ENCODE measurements at regions not wholly inside any gene's neighbourhood (a gene's known extent, or its start where the extent isn't known, plus 50 kb on each side); places are given as distances from the start of the nearest gene placed in this dataset.

- ATAC-seq (no peak), DNase-seq (no peak)
- intact Hi-C loops (cut with DNase I, micrococcal nuclease): no loop called here
Measured at GRCh38 chr7:86226191-86226590, 417.5 kb upstream of the GRM3 start.

- intact Hi-C loops (cut with DNase I, micrococcal nuclease): no loop called here
- no peak for ATAC-seq
- no peak for DNase-seq
Measured at GRCh38 chr7:86222806-86223205, 420.9 kb upstream of the GRM3 start.

GRCh38 chr7:86214734-86215133 is 429.0 kb upstream of the GRM3 start:
- DNase-seq (no peak), ATAC-seq (no peak)
- intact Hi-C loops (cut with DNase I, micrococcal nuclease): no loop called here

GRCh38 chr7:86212976-86213375 is 430.7 kb upstream of the GRM3 start:
- ATAC-seq (no peak), DNase-seq (no peak)
- intact Hi-C loops (cut with DNase I, micrococcal nuclease): no loop called here

GRCh38 chr7:86209036-86209435 is 434.7 kb upstream of the GRM3 start:
- no peak for DNase-seq
- intact Hi-C loops (cut with DNase I, micrococcal nuclease): no loop called here
- ATAC-seq: no peak

- intact Hi-C loops (cut with DNase I, micrococcal nuclease): no loop called here
- ATAC-seq (no peak), DNase-seq (no peak)
Measured at GRCh38 chr7:86207740-86208139, 436.0 kb upstream of the GRM3 start.

GRCh38 chr7:86202833-86203232 is 440.9 kb upstream of the GRM3 start:
- intact Hi-C loops (cut with DNase I, micrococcal nuclease): no loop called here
- ATAC-seq: no peak
- DNase-seq: no peak

- intact Hi-C loops (cut with DNase I, micrococcal nuclease): no loop called here
- no peak for DNase-seq
Measured at GRCh38 chr7:86201767-86202166, 441.9 kb upstream of the GRM3 start.

GRCh38 chr7:86199881-86200614 is 443.7 kb upstream of the GRM3 start:
- intact Hi-C loops (cut with DNase I, micrococcal nuclease): no loop called here
- no peak for DNase-seq
- ATAC-seq: no peak

More at GRCh38 chr7:86201767-86202166, 441.9 kb upstream of the GRM3 start:
- no peak for ATAC-seq

- no peak for ATAC-seq
- intact Hi-C loops (cut with DNase I, micrococcal nuclease): no loop called here
- no peak for DNase-seq
Measured at GRCh38 chr7:86190351-86190750, 453.4 kb upstream of the GRM3 start.

- intact Hi-C loops (cut with DNase I, micrococcal nuclease): no loop called here
- DNase-seq: no peak
- no peak for ATAC-seq
Measured at GRCh38 chr7:86181474-86181873, 462.2 kb upstream of the GRM3 start.

- ATAC-seq: no peak
- no peak for DNase-seq
- intact Hi-C loops (cut with DNase I, micrococcal nuclease): no loop called here
Measured at GRCh38 chr7:86164827-86165226, 478.9 kb upstream of the GRM3 start.

- ATAC-seq: no peak
- intact Hi-C loops (cut with DNase I, micrococcal nuclease): no loop called here
- DNase-seq: no peak
Measured at GRCh38 chr7:86158111-86158510, 485.6 kb upstream of the GRM3 start.

- no peak for ATAC-seq
- intact Hi-C loops (cut with DNase I, micrococcal nuclease): no loop called here
- DNase-seq: no peak
Measured at GRCh38 chr7:86155623-86156022, 488.1 kb upstream of the GRM3 start.

- intact Hi-C loops (cut with DNase I, micrococcal nuclease): no loop called here
- DNase-seq: no peak
- no peak for ATAC-seq
Measured at GRCh38 chr7:86152926-86153325, 490.8 kb upstream of the GRM3 start.

- ATAC-seq: no peak
- DNase-seq: no peak
- intact Hi-C loops (cut with DNase I, micrococcal nuclease): no loop called here
Measured at GRCh38 chr7:86149024-86149665, 494.6 kb upstream of the GRM3 start.

- ATAC-seq: no peak
- intact Hi-C loops (cut with DNase I, micrococcal nuclease): no loop called here
- no peak for DNase-seq
Measured at GRCh38 chr7:86148501-86148900, 495.2 kb upstream of the GRM3 start.

GRCh38 chr7:86137343-86137742 is 506.4 kb upstream of the GRM3 start:
- intact Hi-C loops (cut with DNase I, micrococcal nuclease): no loop called here
- DNase-seq (no peak), ATAC-seq (no peak)

- DNase-seq: no peak
- ATAC-seq: no peak
- intact Hi-C loops (cut with DNase I, micrococcal nuclease): no loop called here
Measured at GRCh38 chr7:86130268-86130667, 513.4 kb upstream of the GRM3 start.

GRCh38 chr7:86123476-86123875 is 520.2 kb upstream of the GRM3 start:
- no peak for ATAC-seq
- intact Hi-C loops (cut with DNase I, micrococcal nuclease): no loop called here
- DNase-seq: no peak

GRCh38 chr7:86094166-86094669 is 549.5 kb upstream of the GRM3 start:
- DNase-seq (no peak), ATAC-seq (no peak)
- intact Hi-C loops (cut with DNase I, micrococcal nuclease): no loop called here

Data from left colon (tissue), 2 donors.